ENCODE measurements at regions not wholly inside any gene's neighbourhood (a gene's known extent, or its start where the extent isn't known, plus 50 kb on each side); places are given as distances from the start of the nearest gene placed in this dataset.

- DNase-seq, result no peak
Observed at GRCh38 chr11:128182844-128183243, 404.5 kb downstream of the ETS1 start.

- DNase-seq, result no peak
Observed at GRCh38 chr11:128181984-128182383, 405.4 kb downstream of the ETS1 start.

- no peak for DNase-seq
Observed at GRCh38 chr11:128181088-128181480, 406.3 kb downstream of the ETS1 start.

DNA sequence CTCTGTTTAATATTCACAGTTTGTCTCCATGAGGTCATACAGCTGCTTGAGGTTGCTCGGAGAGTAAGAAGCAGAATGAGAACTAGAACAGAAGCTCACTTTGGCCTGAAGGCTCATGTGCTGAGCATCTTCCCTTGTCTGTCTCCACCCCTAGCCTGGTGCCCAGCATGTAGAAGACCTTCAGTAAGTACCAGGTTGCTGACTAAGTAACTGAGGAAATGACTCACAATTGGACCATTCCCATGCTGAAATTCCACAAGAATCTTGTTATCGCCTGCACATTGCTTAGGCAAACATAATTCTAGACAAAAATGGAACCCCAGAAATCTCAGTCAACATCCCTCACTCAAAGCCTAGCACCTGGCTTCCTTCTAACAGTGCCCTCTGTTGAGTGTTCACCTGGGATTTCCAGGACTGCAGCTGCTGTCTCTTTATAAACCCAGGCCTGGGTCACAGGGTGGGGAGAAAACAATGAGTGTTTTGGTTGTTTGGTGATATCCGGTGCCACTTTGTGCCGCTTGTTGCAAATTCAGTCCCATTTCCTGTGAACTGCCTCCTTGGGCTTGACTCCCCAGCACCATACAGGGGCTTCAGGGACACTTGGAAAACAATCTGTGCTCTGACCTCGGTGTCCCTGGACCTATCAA, 406.8 kb downstream of the ETS1 start:
- no peak for DNase-seq

- DNase-seq, result no peak
Observed at GRCh38 chr11:128179512-128179911, 407.8 kb downstream of the ETS1 start.

GRCh38 chr11:128179039-128179438, 408.3 kb downstream of the ETS1 start:
- DNase-seq, result no peak

DNA sequence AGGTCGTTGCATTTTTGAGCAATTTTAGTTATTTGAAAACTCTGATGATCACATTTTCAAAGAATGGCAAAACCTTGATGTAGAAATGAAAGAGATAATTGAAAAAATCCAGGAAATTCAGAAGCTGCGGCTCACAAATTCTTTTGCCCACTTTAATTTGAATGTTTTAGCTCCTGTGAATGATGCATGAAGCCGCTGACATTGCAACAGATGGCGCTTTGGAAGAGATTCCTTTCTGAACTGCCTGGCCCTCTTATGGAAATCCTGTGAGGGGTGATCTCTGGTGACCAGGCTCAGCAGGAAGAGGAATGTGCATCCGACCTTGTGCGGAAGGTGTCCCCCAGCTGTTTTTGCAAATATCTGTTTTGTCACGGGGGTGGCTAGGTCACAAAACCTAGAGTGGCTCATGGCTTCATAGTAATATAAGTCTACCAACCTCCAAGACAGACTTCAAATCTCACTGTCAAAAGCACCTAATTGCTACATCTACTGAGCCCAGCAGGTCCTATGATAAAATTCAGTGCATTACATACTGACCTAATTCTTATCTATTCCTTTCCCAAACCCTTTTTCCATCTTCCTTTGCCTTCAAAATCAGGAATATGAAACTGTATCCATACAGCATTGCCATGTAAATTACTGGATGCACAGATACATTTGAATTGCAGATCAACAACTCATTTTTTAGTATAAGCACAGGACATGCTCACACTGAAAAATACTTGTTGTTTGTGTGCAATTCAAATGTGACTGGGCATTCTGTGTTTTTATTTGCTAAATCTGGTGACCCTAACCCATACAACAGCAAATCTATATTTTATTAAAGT, 412.7 kb downstream of the ETS1 start:
- no peak for DNase-seq

- DNase-seq, result peak; percentile 70
Observed at GRCh38 chr11:128172046-128172878, 415.1 kb downstream of the ETS1 start.

DNA sequence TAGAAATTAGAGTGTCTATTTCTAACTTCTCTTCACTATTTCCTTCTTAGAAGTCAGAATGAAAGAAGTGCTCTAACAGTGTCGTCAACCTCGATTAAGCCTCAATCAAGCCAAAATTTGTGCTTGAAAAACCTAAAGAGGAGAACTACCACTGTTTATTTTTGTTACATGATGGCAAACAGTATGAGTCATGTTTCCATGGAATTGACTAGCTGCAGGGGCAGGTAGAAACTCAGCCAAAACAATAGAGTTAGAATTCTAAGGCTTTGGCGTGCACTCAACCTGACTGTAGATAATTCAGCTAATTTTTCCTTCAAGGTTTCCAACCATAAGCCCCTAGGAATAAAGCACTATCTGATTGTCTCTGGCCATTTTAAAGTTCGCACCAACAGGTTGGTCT, 415.9 kb downstream of the ETS1 start:
- no peak for DNase-seq

GRCh38 chr11:128165572-128165971, 421.8 kb downstream of the ETS1 start:
- no peak for DNase-seq

DNA sequence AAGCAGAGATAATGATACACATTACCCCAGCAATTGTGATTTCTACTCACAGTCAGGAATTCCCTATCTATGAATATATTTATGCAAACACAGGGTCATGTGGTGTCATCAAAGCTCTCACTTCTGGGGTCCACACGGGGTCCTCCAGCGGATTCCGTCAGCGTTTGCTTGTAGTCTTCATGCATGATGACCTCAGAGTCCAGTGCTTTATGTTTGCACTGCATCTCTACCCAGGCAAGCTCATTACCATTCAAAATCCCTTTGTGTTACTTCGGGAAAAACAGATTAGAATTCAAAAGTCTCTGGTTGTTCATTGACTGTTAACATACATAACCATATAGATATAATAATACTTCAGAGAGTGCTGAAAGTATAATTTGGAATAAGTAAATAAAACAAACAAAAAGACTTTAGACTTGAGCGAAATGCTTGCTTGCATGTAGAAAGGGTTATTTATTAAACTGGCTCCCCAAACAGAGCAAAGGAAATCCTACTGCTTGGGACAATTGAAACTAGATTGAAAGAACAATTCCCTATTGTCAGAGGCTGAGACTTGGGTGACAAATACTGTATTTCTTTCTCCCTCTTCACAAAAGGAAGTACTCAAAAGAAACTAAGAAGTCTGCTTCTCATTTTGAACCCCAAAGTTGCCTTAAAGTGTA, 423.1 kb downstream of the ETS1 start:
- no peak for DNase-seq

DNA sequence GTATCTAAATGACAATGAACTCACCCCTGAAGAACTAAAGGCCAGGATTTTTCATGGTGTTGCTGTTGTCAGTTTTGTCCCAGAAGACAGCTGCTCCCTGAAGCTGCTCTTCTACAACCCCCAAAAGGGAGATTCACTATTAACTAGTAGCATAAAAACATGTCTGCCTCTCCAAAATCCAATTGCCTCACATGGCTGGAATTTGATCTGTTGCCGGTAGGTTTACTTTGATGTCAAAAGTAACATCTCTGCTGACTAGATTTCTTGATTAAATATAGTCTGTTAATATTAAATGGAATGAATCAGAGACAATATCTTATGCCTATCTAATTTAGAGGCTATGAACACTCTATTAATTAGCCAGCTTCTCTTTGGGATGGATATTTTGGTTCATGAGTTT, 425.4 kb downstream of the ETS1 start:
- DNase-seq, result no peak

GRCh38 chr11:128161436-128161835, 425.9 kb downstream of the ETS1 start:
- DNase-seq, result no peak

DNA sequence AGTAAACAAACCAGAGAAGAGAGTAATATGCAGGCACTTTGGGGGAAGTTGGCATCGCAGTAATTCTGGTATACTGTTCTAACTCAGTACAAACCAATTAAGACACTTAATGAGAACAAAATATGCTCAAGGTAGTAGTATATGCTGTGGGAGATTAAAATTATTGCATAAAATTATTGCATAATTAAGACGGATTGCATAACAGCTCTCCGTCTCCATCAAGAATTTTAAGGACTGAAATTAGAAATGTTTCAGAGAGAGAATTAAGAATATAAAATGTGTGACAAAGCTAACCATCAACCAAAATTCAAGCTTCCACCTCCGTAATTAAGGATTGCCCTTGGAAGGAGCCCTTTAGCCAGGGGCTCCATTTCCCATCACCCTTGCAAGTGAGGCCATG, 428.5 kb downstream of the ETS1 start:
- no peak for DNase-seq

DNA sequence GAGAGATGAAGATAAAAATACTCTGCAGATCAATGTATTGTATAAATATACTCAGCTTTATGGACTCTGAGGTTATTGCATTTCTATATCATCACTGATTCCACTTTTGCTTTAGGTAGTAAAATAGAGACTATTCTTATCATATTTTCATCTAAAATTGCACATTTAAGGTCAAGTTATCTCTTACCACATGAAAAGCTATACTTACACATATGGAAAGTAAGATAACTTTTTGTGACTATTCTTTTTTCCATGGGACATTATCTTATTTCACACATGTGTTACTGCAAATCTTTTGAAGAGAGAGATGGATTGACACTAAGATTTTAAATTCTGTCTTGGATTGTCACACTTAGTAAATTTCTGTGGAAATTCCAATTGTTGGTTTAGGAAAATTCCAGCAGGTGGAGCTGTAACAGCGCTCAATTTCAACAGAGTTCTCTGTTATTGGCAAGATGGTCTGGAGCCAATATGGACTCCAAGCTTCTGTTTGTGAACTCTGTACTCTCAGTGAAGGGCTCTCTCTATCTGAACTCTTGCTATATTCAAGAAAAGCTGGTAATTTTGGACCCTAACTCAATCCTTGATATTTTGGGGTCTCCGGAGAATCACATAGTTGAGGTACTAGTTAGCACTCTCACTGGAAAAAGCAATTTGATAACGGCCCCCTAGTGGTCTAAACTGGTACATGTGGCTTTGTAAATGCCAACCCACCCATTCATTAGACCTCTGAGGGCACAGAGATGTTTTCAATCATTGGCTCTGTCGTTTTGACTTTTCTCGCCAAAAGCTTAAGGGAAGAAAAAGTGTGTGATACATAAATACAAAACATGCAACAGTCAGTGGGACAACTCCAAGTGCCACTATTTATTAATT, 429.7 kb downstream of the ETS1 start:
- peak; percentile 34 for DNase-seq

DNA sequence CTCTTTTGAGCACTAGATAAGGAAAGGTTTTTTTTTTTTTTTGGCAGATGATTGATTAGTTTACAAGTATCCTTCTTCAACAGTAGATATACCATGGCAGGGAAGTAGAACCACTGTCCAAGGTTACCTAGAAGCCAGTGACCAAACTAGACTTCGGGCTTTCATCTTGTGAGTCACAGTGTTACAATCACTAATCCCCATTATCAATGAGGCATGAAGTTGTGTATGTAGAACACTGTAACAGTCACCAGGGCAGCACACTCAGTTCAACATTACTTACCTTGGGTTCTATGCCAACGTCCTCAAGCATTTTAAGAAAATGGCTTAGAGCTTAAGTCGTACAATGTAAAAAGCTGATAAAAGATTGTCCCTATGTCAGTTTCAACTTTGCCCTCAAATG, 430.9 kb downstream of the ETS1 start:
- DNase-seq, result no peak

GRCh38 chr11:128155590-128155989, 431.8 kb downstream of the ETS1 start:
- DNase-seq, result no peak

DNA sequence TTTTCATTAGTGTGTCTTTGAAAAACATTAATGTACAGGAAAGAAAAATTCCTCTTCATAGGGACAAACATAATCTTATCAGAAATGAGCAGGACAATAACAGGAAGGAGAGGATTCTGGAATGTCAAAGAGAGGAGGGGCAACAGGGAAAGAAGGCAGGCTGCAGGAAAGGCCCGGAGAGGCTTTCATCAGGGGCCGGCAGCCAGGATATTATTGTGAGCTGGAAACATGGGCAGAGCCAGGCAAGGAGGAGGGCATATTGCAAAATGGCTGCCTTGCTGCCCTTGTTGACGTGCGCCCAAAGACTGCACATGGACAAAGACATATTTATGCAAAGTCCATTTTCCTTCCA, 433.7 kb downstream of the ETS1 start:
- DNase-seq, result no peak

DNA sequence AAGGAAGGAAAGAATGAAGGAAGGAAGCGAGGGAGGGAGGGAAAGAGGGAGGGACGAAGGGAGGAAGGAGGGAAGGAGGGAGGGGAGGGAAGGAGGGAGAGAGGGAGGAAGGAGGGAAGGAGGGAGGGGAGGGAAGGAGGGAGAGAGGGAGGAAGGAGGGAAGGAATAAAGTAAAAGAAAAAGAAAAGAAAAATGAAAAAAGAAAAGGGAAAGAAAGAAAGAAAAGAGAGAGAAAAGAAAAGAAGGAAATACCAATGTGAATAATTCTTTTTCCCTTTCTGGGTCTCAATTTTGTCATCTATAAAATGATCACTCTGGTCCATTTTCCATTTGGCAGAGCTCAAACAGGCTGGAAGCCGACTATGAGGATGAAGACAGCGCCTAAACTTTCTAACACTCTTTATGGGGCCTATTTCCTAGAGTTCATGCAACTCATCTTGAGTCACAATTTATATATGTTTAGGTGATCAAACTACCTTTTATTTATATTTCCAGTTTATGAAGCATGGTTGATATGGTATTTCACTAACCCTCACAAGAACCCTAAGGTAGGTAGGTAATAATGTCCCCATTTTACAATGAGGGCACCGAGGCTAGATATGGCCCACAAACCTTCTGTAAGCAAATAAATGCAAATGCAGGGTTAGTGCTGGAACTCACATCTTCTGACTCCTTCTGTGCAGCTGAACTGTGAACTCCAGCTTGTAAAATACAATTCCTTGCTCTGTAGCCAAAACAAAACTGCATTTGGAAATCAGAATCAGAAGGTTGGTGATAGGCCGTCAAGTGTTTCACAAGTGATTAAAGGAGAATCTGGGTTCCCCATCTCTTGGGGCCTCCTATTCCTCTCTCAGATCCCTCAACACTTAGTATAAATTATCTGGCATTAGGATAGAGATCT, 434.3 kb downstream of the ETS1 start:
- no peak for DNase-seq

DNA sequence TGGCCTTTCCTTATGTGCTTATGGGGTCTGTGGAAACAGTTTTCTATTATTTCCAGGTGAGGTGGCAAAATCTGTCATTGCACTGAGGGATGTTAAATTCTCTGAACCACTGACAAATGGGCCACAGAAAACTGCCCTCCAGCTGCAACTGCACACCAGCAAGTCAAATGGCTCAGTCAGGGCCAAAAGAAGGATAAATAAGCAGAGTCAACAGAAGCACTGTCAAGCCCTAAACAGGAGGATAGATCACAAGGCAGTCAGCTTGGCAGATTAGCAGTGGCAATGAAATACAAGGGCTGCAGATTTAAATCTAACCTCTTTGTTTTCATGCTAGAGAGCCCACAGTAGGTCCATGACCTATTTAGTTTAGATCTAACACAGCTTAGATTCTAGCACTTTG, 435.6 kb downstream of the ETS1 start:
- DNase-seq, result no peak

DNA sequence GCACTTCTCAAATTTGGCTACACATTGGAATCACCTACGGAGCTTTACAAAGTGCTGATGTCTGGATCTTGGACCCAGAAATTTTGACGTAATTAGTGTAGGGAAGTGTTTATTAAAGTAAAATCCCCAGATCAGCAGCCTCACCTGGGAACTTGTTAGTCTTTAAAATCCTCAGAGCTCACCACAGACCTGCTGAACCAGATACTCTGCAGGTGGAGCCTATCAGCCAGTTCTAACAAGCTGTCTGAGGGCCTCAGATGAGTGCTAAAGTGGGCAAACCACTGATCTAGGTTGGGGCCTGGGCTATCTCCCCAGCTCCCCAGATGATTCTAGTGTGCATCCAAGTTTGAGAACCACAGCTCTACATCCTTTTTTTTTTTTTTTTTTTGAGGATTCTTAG, 436.0 kb downstream of the ETS1 start:
- DNase-seq, result no peak

All from DMS79 treated with DMSO at 0.1 percent for 48 hours (cell line).